HG02973 (cell line): ENCODE measurements at regions not wholly inside any gene's neighbourhood (a gene's known extent, or its start where the extent isn't known, plus 50 kb on each side); places are given as distances from the start of the nearest gene placed in this dataset.

ENCODE experiments used
- ATAC-seq: cut with Tn5 transposase; IDR thresholded peaks from one replicate; pipeline ENCODE4 v1.9.1; 2021; ENCODE audit warnings: moderate library complexity; ENCODE audit not compliant: unreplicated experiment

- no peak for ATAC-seq
Observed at GRCh38 chr1:98487620-98488019, 173.9 kb upstream of the SNX7 start.

DNA sequence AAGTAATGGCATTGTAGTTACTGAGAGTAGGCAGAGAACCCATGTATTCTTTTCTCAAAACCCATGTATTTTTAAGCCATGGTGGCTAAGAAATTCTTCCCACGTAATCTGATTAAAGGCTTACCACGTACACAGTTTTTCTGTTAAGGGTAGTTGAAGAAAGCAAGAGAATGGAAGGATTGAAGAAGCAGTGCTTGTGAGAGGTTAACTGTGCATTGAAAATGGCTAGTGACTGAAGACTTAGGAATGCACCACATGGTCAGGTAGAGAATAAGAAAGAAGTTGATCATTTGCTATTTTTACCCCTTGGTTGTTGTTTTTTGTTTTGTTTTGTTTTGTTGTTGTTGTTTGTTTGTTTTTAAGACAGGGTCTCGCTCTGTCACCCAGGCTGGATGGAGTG is 178.9 kb upstream of the SNX7 start:
- ATAC-seq = no peak

DNA sequence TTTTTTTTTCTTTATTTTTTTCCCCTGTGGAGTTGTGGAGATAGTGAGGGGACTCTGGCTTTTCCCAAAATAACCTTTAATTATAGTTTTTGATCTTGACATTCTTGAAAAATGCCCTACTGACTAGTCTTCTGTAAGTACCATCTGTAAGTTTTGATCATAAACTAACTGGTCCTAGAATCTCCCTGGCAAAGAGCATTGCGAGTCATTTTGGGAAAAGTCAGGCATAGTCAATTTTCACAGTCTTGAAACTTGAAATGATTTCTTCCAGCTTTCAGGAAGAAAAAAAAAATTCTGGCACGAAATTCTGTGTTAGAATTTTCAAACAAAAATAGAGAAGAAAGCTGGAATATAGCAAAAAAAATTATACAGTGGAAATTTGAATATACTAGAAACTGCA is 181.2 kb upstream of the SNX7 start:
- no peak for ATAC-seq

- ATAC-seq = no peak
Observed at GRCh38 chr1:98478121-98478520, 183.4 kb upstream of the SNX7 start.

- no peak for ATAC-seq
Observed at GRCh38 chr1:98472878-98473277, 188.6 kb upstream of the SNX7 start.

- no peak for ATAC-seq
Observed at GRCh38 chr1:98471633-98472032, 189.9 kb upstream of the SNX7 start.

GRCh38 chr1:98468111-98468717 is 193.3 kb upstream of the SNX7 start:
- ATAC-seq = no peak

DNA sequence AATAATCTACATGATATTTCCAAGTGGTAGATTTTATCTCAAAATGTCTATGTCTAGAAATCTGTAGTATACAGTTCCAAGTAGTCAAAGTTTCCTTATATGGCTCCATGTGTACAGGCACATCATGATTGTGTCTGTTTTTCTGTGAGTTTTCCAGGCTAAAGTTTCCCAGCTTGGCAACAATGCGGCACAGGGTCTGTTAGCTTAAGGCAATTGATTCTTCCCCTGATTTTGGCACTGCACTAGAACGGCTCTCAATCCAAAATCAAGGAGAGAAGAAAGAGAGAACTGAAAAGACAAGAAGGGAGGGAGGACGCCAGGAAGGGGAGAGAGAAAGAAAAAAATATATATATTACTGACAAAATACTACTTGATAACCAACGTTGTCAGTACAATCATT is 193.9 kb upstream of the SNX7 start:
- ATAC-seq = no peak

- no peak for ATAC-seq
Observed at GRCh38 chr1:98467122-98467521, 194.4 kb upstream of the SNX7 start.

DNA sequence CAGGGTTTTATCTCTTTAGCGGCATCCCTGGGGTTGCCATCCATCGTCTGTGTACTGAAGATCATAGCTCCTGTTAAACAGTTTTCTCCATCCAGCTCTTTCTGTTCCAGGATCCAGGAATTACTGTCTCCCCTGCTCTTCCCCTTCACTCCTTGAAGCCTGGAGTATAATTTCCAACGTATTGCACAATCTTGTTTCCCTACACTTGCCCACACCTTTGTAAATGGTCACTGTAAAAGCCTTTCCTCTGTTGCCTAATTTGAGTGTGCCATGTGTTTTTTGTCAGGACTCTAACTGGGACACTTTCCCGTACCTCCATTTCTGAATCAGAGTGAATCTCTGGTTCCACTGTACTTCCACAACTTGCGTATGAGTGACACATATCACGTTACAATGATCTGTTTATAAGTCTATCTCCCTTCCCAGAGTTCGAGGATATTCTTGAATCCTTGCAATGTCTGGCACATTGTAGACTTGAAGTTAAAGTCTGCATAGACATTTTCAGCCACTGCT is 199.6 kb upstream of the SNX7 start:
- ATAC-seq = no peak

DNA sequence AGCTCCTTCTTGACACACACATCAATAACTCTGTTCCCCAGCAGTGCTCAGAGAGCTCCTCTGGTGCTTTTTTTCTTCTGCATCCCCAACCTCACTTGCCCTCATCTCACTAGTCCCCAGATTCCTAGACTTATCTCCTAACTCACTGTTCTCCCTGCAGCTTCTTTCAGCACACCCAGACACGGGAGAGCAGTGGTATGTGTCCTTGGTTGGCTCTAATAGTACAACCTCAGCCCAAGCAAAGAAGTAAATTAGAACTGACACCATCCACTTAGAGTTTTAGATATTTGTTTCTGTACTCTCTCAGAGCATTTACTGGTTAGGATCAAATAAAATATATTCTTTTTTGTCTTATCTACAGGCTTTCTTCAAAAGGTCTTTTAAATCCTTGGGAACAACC is 201.4 kb upstream of the SNX7 start:
- no peak for ATAC-seq

- no peak for ATAC-seq
Observed at GRCh38 chr1:98459486-98459870, 202.0 kb upstream of the SNX7 start.

- ATAC-seq = no peak
Observed at GRCh38 chr1:98458511-98459485, 202.7 kb upstream of the SNX7 start.

DNA sequence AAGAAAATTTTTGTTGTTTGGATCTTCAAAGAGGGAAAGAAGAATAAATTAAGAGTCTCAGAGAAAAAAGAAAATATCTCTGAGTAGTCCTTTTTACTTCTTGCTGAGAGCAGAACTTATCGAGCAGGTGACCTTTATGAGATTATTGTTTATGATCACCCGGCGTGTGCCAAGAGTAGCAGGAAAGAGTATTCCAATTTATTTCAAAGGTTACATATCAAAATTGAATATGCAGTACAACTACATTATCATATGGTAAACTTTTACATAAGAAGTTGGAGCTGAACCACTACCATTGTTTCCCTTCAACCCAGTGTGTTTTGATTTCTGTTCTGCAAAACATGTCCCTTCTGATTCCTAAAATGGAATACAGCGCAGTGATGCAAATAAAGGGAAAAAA is 204.3 kb upstream of the SNX7 start:
- ATAC-seq = no peak

- ATAC-seq = no peak
Observed at GRCh38 chr1:98454666-98455065, 206.9 kb upstream of the SNX7 start.

DNA sequence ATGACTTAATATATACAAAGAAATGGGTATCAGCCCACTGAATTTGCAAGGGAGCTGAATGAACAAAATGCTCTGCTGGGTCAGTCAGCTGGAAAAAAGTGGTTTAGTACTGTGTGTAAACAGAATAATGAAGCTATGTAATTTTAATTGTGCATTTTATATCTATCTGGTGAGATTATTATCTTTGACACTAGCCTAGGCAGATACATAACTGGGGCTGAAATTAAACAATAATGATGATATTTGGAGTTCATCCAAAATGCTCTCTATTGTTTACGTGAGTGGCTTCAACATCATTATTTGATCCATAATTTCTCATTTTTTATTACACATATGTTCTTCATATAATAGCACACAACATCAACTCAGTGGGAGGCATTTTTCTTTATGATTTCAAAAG is 208.5 kb upstream of the SNX7 start:
- ATAC-seq = no peak

GRCh38 chr1:98452162-98452561 is 209.4 kb upstream of the SNX7 start:
- ATAC-seq = no peak

DNA sequence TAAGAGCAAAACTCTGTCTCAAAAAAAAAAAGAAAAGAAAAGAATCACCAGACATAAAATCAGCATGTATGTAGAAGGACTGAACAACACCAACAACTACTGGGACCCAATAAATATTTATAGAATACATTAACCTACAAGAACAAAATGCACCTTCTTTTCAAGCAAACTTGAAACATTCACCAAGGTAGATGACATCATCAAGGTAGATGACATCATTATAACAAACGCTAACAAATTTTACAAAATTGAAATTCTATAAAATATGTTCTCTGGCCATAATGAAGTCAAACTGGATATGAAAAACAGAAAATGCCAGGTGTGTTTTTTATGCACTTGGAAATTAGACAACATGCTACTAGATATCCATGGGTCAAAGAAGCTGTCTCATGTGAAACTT is 220.2 kb upstream of the SNX7 start:
- no peak for ATAC-seq

GRCh38 chr1:98439471-98439870 is 222.1 kb upstream of the SNX7 start:
- ATAC-seq = no peak

DNA sequence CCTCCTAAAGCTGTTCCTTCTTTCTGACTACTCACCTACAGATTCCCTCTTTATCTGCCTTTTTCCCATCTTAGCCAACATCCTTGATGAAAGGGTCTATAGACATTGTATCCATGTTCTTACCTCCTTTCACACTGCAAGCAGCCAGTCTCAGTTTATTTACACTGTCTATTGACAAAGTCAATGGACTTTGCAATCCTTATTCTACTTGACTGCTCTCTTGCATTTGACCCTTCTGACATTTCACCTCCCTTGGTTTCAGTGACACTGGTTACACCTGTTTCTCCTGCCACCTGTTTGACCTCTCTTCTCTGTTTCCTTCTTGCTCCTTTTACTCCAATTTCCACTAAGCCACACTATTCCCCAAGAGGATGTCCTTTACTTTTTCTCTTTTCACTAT is 224.0 kb upstream of the SNX7 start:
- ATAC-seq = no peak

DNA sequence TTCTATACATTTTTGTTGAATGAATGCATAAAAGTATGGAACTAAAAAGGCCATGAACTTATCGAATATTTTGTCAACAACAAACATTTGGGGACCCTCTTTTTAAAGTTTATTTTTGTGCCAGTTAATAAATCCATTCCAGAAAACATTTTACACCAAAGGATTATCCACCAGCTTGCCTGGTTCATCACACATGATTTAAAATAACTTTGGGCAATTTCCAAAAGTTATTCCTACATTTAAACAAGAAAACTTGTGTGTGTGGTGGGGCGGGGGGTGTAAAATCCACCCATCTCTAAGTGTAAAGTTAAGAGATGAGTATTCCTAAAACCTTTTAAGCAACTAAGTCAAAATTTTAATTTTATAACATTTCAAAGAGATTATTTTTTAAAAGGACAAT is 224.5 kb upstream of the SNX7 start:
- no peak for ATAC-seq

GRCh38 chr1:98429965-98430443 is 231.5 kb upstream of the SNX7 start:
- no peak for ATAC-seq
